ENCODE measurements at regions not wholly inside any gene's neighbourhood (a gene's known extent, or its start where the extent isn't known, plus 50 kb on each side); places are given as distances from the start of the nearest gene placed in this dataset.

- 62% methylated on average over 2 of the region's 3 CpGs; no CpG with 5 or more reads in 1 of the 2 experiments for WGBS, 2 experiments (ENCODE audit: extremely low coverage in 2 of 2, insufficient read length in 1 of 2)
- CTCF ChIA-PET: no interaction called here
These were observed 96.8 kb upstream of the NREP start for GRCh38 chr5:111853748-111854147.

More at GRCh38 chr5:111853748-111854147, 96.8 kb upstream of the NREP start:
- Histone ChIP-seq H3K4me3 (ENCODE audit: insufficient read depth, low read depth, low read length) (no peak overlapping the region), H2BK20ac (ENCODE audit: low read depth, low read length) (peak overlapping the region; percentile 8; the same call in 1 of the 2 replicates), H4K20me1 (ENCODE audit: insufficient read depth, low read length) (no peaks in the 10 kb centered on the region), H3K18ac (ENCODE audit: low read depth, low read length) (peak overlapping the region; percentile 2; the same call in 1 of the 2 replicates), H3K79me1 (ENCODE audit: low read depth in 1 of 2, low read length in 2 of 2) (no peaks in the 10 kb centered on the region), H4K8ac (ENCODE audit: low read depth in 2 of 2, low read length in 2 of 2) (no peak overlapping the region; a peak in 1 of 4 replicates), H3K56ac (ENCODE audit: extremely low read depth, insufficient read depth, low read length) (no peak overlapping the region), H2BK15ac (ENCODE audit: low read depth, low read length) (no peak overlapping the region), H3K23ac (ENCODE audit: low read depth, low read length) (no peak overlapping the region), H3K27ac (ENCODE audit: insufficient read depth, low read length) (no peak overlapping the region), H4K91ac (ENCODE audit: insufficient read depth, low read depth, low read length) (no peak overlapping the region), H2AK5ac (ENCODE audit: low read depth, low read length) (no peak overlapping the region), H3K9ac (ENCODE audit: low read depth, low read length) (no peak overlapping the region; the same call in 1 of the 2 replicates), H3K4me1 (ENCODE audit: control insufficient read depth, insufficient read depth, low read length) (peaks cover 9% of the 10 kb centered on the region), H2BK5ac (ENCODE audit: low read depth, low read length, poor library complexity, severe bottlenecking) (no peak overlapping the region), H2BK120ac (ENCODE audit: low read depth, low read length) (peak overlapping the region; percentile 1; the same call in 1 of the 2 replicates), H3K4me2 (ENCODE audit: low read depth, low read length) (no peak overlapping the region), H2AFZ (replicated peaks; ENCODE audit: low read length, poor library complexity) (peak overlapping the region; percentile 11), H3K14ac (replicated peaks; ENCODE audit: low read depth, low read length) (no peak overlapping the region), H3K36me3 (ENCODE audit: control insufficient read depth, insufficient read depth, low read length) (no peaks in the 10 kb centered on the region), H3K4ac (ENCODE audit: low read depth, low read length) (peak overlapping the region; percentile 1; the same call in 1 of the 2 replicates), H3K9me3 (ENCODE audit: control insufficient read depth, insufficient read depth, low read length) (no peaks in the 10 kb centered on the region), H4K5ac (ENCODE audit: low read depth, low read length) (no peak overlapping the region), H2AK9ac (replicated peaks; ENCODE audit: low read depth, low read length, poor library complexity) (no peak overlapping the region), H3K9me1 (ENCODE audit: insufficient read depth, low read length) (peaks cover 3% of the 10 kb centered on the region; the same call in 1 of the 2 replicates), H3K27me3 (ENCODE audit: control insufficient read depth, insufficient read depth, low read length) (no peaks in the 10 kb centered on the region)
- intact Hi-C loops (cut with micrococcal nuclease) (loop anchor here (10.0 kb wide), 1 partner anchor 299 kb away; no protein-coding TSS in a partner anchor), in situ Hi-C loops (cut with MboI; ENCODE audit: low sequenced_read_pairs) (no loop called here), dilution Hi-C loops (cut with HindIII; ENCODE audit: low sequenced_read_pairs, unreplicated experiment) (no loop called here)
- ATAC-seq (ENCODE audit: low read depth) (peak; percentile 28), DNase-seq (peak; percentile 62)
- BruUV-seq (replicated peaks): no TSS peak
- POLR2A ChIA-PET (ENCODE audit: unreplicated experiment): no interaction called here
- no peak for TF ChIP-seq MAZ (IDR thresholded peaks at IDR 0.05; ENCODE audit: borderline replicate concordance, low read depth, low read length)
- no peak for TF ChIP-seq RFX5 (IDR thresholded peaks at IDR 0.05; ENCODE audit: low read depth, low read length)
- TF ChIP-seq MXI1 (IDR thresholded peaks at IDR 0.05; ENCODE audit: borderline replicate concordance, low read depth, low read length): no peak
- TF ChIP-seq ELK1 (IDR thresholded peaks at IDR 0.05; ENCODE audit: borderline replicate concordance, low read depth, low read length): no peak
- TF ChIP-seq, protein P1, sequence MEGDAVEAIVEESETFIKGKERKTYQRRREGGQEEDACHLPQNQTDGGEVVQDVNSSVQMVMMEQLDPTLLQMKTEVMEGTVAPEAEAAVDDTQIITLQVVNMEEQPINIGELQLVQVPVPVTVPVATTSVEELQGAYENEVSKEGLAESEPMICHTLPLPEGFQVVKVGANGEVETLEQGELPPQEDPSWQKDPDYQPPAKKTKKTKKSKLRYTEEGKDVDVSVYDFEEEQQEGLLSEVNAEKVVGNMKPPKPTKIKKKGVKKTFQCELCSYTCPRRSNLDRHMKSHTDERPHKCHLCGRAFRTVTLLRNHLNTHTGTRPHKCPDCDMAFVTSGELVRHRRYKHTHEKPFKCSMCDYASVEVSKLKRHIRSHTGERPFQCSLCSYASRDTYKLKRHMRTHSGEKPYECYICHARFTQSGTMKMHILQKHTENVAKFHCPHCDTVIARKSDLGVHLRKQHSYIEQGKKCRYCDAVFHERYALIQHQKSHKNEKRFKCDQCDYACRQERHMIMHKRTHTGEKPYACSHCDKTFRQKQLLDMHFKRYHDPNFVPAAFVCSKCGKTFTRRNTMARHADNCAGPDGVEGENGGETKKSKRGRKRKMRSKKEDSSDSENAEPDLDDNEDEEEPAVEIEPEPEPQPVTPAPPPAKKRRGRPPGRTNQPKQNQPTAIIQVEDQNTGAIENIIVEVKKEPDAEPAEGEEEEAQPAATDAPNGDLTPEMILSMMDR (conservative IDR thresholded peaks at IDR 0.05; ENCODE audit: low read depth, low read length): no peak
- TF ChIP-seq POLR2A (IDR thresholded peaks at IDR 0.05; ENCODE audit: low read depth, low read length): no peak
- TF ChIP-seq RAD21 (IDR thresholded peaks at IDR 0.05; ENCODE audit: low read length): no peak
- no peak for TF ChIP-seq SMC3 (IDR thresholded peaks at IDR 0.05; ENCODE audit: low read depth, low read length)
- TF ChIP-seq FOS (IDR thresholded peaks at IDR 0.05; ENCODE audit: low read depth, low read length): no peak
- TF ChIP-seq RCOR1 (IDR thresholded peaks at IDR 0.05; ENCODE audit: insufficient replicate concordance, low read length): no peak
- no peak for TF ChIP-seq BHLHE40 (IDR thresholded peaks at IDR 0.05; ENCODE audit: low read depth, low read length)
- TF ChIP-seq CHD1 (IDR thresholded peaks at IDR 0.05; ENCODE audit: low read depth, low read length): no peak
- no peak for TF ChIP-seq NFE2L2 (IDR thresholded peaks at IDR 0.05; ENCODE audit: low read depth, low read length)
- no peak for TF ChIP-seq MAFK (IDR thresholded peaks at IDR 0.05; ENCODE audit: low read depth, low read length)
